Renal pelvis (tissue), 1 donor: ENCODE measurements at regions not wholly inside any gene's neighbourhood (a gene's known extent, or its start where the extent isn't known, plus 50 kb on each side); places are given as distances from the start of the nearest gene placed in this dataset.
"Not testable (repeated sequence)": the region's sequence is repeated elsewhere in the genome, so short reads cannot be mapped to it uniquely, and the experiment has no call there.

Experiments used
- DNase-seq: peaks from one replicate; pipeline ENCODE4 v3.0.0-alpha.2; 2013

- DNase-seq, result no peak
Observed at GRCh38 chr18:10085416-10085815, 171.6 kb downstream of the VAPA start.

- no peak for DNase-seq
Observed at GRCh38 chr18:10085876-10086275, 172.1 kb downstream of the VAPA start.

GRCh38 chr18:10086458-10087210 is 172.8 kb downstream of the VAPA start:
- no peak for DNase-seq

GRCh38 chr18:10088734-10089133 is 174.9 kb downstream of the VAPA start:
- no peak for DNase-seq

GRCh38 chr18:10089881-10090280 is 176.1 kb downstream of the VAPA start:
- no peak for DNase-seq

GRCh38 chr18:10090668-10091067 is 176.9 kb downstream of the VAPA start:
- no peak for DNase-seq

GRCh38 chr18:10093445-10093844 is 179.6 kb downstream of the VAPA start:
- DNase-seq, result no peak

GRCh38 chr18:10094154-10094553 is 180.3 kb downstream of the VAPA start:
- DNase-seq, result no peak

GRCh38 chr18:10094655-10095054 is 180.8 kb downstream of the VAPA start:
- no peak for DNase-seq

- no peak for DNase-seq
Observed at GRCh38 chr18:10095356-10095755, 181.5 kb downstream of the VAPA start.

GRCh38 chr18:10099539-10100140 is 185.8 kb downstream of the VAPA start:
- DNase-seq, result no peak

- no peak for DNase-seq
Observed at GRCh38 chr18:10100196-10100595, 186.4 kb downstream of the VAPA start.

- DNase-seq, result no peak
Observed at GRCh38 chr18:10100941-10101701, 187.3 kb downstream of the VAPA start.

GRCh38 chr18:10101729-10102128 is 187.9 kb downstream of the VAPA start:
- no peak for DNase-seq

- not testable (repeated sequence) for DNase-seq
Observed at GRCh38 chr18:10105118-10105517, 191.3 kb downstream of the VAPA start.

- DNase-seq, result no peak
Observed at GRCh38 chr18:10111191-10111590, 197.4 kb downstream of the VAPA start.

- DNase-seq, result no peak
Observed at GRCh38 chr18:10111944-10112343, 198.1 kb downstream of the VAPA start.

- DNase-seq, result peak; percentile 58
Observed at GRCh38 chr18:10113121-10114022, 199.6 kb downstream of the VAPA start.

GRCh38 chr18:10114717-10115463 is 201.1 kb downstream of the VAPA start:
- no peak for DNase-seq

GRCh38 chr18:10116574-10116973 is 202.8 kb downstream of the VAPA start:
- no peak for DNase-seq

- no peak for DNase-seq
Observed at GRCh38 chr18:10119528-10119927, 205.7 kb downstream of the VAPA start.
